Stimulated activated naive CD8-positive, alpha-beta T cell treated with anti-CD3 and anti-CD28 coated beads, Interleukin-15, amount 100 ng/mL, for 72 hours (primary cell): ENCODE measurements at regions not wholly inside any gene's neighbourhood (a gene's known extent, or its start where the extent isn't known, plus 50 kb on each side); places are given as distances from the start of the nearest gene placed in this dataset.

Experiments used
- ATAC-seq: fragments of 150-1000 bp; cut with Tn5 transposase; 2 replicates; pipeline ENCODE4 v1.10.0; 2021; ENCODE audit warnings: mild to moderate bottlenecking, moderate library complexity
- DNase-seq, 2 donors: peaks; one replicate each; pipeline ENCODE4 v3.0.0; 2021 to 2022
- H3K27ac Mint-ChIP-seq, 2 donors: one replicate each; pipeline ENCODE4 v1.8.0; 2022; ENCODE audit warnings: mild to moderate bottlenecking in 2 of 2, mixed read lengths in 2 of 2, moderate library complexity in 2 of 2
- H3K27me3 Mint-ChIP-seq: one replicate; pipeline ENCODE4 v1.8.0; 2022; ENCODE audit warnings: mixed read lengths
- H3K4me1 Mint-ChIP-seq: one replicate; pipeline ENCODE4 v1.8.0; 2022; ENCODE audit warnings: mild to moderate bottlenecking, mixed read lengths
- H3K4me3 Mint-ChIP-seq, 2 donors: one replicate each; pipeline ENCODE4 v1.8.0; 2022; ENCODE audit warnings: mild to moderate bottlenecking in 2 of 2, mixed read lengths in 2 of 2, moderate library complexity in 1 of 2
- H3K9me3 Mint-ChIP-seq, 2 donors: one replicate each; pipeline ENCODE4 v1.8.0; 2022; ENCODE audit warnings: mixed read lengths in 2 of 2

DNA sequence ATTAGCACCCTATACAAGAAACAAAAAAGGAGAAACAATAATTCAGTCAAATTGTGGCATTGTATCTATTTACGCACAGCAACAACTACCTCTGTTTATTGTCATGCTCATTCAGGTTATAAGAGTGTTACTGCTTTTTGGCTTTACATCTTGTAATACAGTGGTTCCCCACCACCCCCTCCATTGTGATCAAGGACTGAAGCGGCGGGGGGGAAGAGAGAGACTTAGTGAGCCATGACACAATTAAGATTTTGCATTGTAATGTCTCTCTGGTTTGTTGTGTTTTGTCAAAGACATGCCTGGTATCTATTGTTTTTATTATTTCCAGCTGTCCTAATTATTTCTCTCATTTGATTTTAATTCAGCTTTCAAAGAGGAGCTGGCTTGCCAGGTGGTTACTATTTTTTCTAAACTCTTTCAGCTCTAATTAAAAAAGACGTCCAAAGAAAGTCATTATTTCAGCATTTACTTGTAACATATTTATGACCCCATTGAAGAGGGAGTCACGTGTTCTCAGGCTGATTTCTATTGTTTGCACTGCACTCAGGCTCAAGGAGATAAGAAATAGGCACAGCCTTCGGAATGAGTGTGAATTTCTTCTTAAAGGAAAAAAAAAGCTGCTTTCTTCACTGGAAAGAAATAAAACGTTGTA is 234.4 kb upstream of the TBL1XR1 start:
- Mint-ChIP-seq H3K27me3 (no peaks in the 10 kb centered on the region), H3K4me1 (peaks cover 17% of the 10 kb centered on the region), H3K4me3 (no peak overlapping the region), H3K27ac (no peak overlapping the region), H3K9me3 (no peaks in the 10 kb centered on the region)
- no peak for ATAC-seq
- no peak for DNase-seq

- ATAC-seq: no peak
Observed at GRCh38 chr3:177435301-177435700, 238.0 kb upstream of the TBL1XR1 start.

DNA sequence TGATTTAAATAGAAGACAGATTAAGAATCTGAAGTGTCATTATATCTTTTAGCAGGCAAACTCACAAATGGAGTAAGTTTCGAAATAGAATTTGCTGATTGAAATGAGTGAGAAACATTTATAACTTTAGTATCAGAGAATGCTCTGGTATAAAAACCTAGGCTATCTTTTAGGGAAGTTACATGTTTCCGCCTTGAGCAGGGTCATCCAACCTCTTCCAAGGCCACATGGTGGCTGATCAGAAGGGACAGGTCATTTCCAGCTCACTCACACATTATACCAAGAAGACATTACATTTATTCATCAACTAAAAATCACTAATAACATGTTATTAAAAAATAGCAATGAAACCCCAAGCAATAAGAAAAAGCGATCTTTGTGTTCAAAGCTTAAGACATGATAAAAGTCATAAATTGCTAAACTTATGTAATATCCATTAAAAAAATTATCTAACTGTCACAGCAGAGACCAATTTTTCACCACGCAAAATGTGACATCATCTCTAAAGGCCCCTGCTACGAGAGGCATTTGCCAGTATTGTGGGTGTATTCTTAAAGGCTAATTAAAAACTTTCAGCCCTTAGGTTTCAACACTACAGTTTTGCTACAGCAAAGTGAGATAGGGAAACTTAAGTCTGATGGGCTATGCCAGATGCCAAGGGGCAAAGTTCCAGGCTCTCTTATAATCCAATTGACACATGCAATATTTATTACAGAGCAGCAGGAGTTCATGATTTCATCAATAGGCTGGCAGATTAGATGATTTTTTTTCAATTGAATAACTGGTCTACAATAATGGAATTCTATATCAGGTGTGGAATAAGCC is 240.4 kb upstream of the TBL1XR1 start:
- H3K27me3 Mint-ChIP-seq: no peaks in the 10 kb centered on the region
- no peak overlapping the region for H3K4me3 Mint-ChIP-seq
- H3K9me3 Mint-ChIP-seq: no peaks in the 10 kb centered on the region
- H3K4me1 Mint-ChIP-seq: no peaks in the 10 kb centered on the region
- ATAC-seq (no peak), DNase-seq (no peak)
- H3K27ac Mint-ChIP-seq: no peak overlapping the region

More at GRCh38 chr3:177435301-177435700, 238.0 kb upstream of the TBL1XR1 start:
- Mint-ChIP-seq H3K27ac (no peak overlapping the region), H3K9me3 (no peaks in the 10 kb centered on the region), H3K27me3 (no peaks in the 10 kb centered on the region), H3K4me1 (no peaks in the 10 kb centered on the region), H3K4me3 (no peak overlapping the region)
- DNase-seq: no peak

- Mint-ChIP-seq H3K4me1 (no peaks in the 10 kb centered on the region), H3K4me3 (no peak overlapping the region), H3K9me3 (no peaks in the 10 kb centered on the region), H3K27ac (no peak overlapping the region), H3K27me3 (no peaks in the 10 kb centered on the region)
- DNase-seq (no peak), ATAC-seq (no peak)
Observed at GRCh38 chr3:177438596-177439220, 241.4 kb upstream of the TBL1XR1 start.

DNA sequence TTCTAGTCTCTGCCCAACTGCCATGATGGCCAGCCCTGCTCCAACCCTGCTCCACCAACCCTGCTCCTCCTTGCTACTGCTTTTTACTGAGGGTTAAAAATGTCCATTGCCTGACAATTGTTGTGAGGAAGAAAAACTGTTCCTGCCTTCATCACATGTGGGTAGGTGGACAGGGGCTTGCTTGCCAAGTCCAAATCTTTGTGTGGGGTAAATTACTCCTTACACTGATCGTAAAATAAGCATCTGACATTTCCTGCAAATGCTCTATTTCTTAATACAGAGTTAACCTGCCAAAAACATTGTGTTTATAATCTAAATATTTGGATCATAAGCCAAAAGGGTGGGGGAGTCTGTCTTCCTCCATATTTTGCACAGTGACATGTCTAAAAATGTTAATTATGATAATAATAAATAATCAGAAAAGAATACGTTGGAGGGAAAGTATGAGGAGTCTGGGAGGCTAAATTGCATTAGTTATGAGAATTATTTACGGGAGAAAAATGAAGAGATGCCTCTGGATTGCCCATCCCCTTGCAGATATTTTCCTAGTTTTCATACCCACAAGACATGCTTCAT is 242.5 kb upstream of the TBL1XR1 start:
- ATAC-seq: no peak
- Mint-ChIP-seq H3K27me3 (no peaks in the 10 kb centered on the region), H3K4me1 (no peaks in the 10 kb centered on the region), H3K27ac (no peak overlapping the region), H3K4me3 (no peak overlapping the region), H3K9me3 (no peaks in the 10 kb centered on the region)
- no peak for DNase-seq

DNA sequence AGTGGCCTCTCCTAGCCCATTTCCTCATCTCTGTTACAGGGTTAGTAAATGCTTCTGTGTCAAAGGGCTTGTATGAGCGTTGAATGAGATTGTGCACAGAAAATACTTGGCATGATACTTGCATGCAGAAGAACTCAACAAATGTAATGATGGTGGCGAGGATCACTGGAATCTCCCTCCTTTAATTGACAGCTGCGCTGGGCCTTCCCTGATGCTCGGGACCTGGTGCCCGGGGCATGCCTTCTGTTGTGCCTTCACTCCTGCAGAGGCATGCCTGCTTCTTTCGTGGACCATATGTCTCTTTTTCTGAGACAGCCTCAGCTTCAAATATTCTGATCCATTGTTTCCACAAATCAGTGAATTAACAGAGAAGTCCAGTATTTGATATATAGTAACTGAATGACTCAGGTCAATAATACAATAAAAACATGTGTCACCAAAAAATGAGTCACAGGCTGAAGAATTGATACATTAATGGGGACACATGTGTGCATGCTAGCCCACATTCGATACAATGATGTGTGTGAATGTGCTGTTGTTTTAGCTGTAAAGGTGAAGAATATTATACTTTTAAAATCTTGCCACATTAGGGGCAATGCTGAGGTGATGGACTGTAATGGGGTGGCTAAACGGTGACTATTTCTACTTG is 243.3 kb upstream of the TBL1XR1 start:
- DNase-seq: no peak
- no peak overlapping the region for H3K4me3 Mint-ChIP-seq
- H3K27me3 Mint-ChIP-seq: no peaks in the 10 kb centered on the region
- H3K4me1 Mint-ChIP-seq: no peaks in the 10 kb centered on the region
- H3K9me3 Mint-ChIP-seq: no peaks in the 10 kb centered on the region
- ATAC-seq: no peak
- H3K27ac Mint-ChIP-seq: no peak overlapping the region

GRCh38 chr3:177441276-177441812 is 244.1 kb upstream of the TBL1XR1 start:
- H3K4me1 Mint-ChIP-seq: no peaks in the 10 kb centered on the region
- no peak for DNase-seq
- no peaks in the 10 kb centered on the region for H3K9me3 Mint-ChIP-seq
- H3K27me3 Mint-ChIP-seq: no peaks in the 10 kb centered on the region
- H3K27ac Mint-ChIP-seq: no peak overlapping the region
- H3K4me3 Mint-ChIP-seq: no peak overlapping the region
- no peak for ATAC-seq

- no peaks in the 10 kb centered on the region for H3K9me3 Mint-ChIP-seq
- H3K4me1 Mint-ChIP-seq: no peaks in the 10 kb centered on the region
- ATAC-seq: no peak
- H3K27me3 Mint-ChIP-seq: no peaks in the 10 kb centered on the region
- no peak overlapping the region for H3K4me3 Mint-ChIP-seq
- no peak for DNase-seq
- peak overlapping the region in 1 of 2 donors; percentile 53 for H3K27ac Mint-ChIP-seq
Observed at GRCh38 chr3:177441813-177442646, 244.7 kb upstream of the TBL1XR1 start.

GRCh38 chr3:177443469-177443868 is 246.2 kb upstream of the TBL1XR1 start:
- ATAC-seq (no peak), DNase-seq (no peak)
- Mint-ChIP-seq H3K4me3 (no peak overlapping the region), H3K4me1 (peaks cover 8% of the 10 kb centered on the region), H3K27me3 (no peaks in the 10 kb centered on the region), H3K9me3 (no peaks in the 10 kb centered on the region), H3K27ac (no peak overlapping the region)

DNA sequence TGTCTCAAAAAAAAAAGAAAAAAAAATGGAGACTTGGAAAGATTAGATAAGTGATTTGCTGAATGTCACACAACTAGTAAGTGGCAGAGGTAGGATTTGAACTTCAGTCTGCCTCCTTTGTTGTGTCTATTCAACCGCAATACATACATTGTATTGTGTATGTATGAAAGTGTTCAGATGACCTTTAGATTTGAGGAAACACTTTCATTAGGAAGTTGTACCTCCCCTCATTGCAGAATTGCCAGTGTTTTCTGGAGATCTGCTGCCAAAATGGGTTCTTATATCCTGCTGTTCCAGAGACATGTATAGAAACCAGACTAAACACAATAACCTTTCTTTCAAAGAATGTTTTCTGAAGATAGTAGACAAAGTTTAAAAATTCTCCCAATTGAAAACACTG is 247.4 kb upstream of the TBL1XR1 start:
- Mint-ChIP-seq H3K4me3 (no peak overlapping the region), H3K4me1 (peaks cover 18% of the 10 kb centered on the region), H3K9me3 (no peaks in the 10 kb centered on the region), H3K27ac (peak overlapping the region in 1 of 2 donors; percentile 37), H3K27me3 (no peaks in the 10 kb centered on the region)
- DNase-seq (no peak), ATAC-seq (no peak)

DNA sequence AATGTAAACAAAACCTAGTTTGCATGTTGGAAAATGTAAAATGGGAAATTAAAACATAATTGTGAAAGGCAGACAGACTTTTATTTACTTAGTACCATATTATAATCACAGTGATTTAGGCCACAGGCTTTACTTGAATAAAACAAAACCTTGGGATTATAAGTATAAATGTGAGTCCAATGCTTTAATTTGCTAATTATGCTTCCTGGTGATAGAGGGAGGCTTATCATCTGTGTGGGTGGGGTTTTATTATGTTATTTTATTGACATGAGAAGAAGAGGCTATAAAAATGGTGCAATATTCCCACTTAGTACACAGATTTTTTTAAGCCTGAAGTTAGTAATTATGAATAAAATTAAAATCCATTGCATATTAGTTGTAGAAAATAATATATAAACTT is 248.3 kb upstream of the TBL1XR1 start:
- H3K4me1 Mint-ChIP-seq: peaks cover 20% of the 10 kb centered on the region
- H3K4me3 Mint-ChIP-seq: no peak overlapping the region
- H3K9me3 Mint-ChIP-seq: no peaks in the 10 kb centered on the region
- no peak for ATAC-seq
- no peak overlapping the region for H3K27ac Mint-ChIP-seq
- no peak for DNase-seq
- no peaks in the 10 kb centered on the region for H3K27me3 Mint-ChIP-seq

DNA sequence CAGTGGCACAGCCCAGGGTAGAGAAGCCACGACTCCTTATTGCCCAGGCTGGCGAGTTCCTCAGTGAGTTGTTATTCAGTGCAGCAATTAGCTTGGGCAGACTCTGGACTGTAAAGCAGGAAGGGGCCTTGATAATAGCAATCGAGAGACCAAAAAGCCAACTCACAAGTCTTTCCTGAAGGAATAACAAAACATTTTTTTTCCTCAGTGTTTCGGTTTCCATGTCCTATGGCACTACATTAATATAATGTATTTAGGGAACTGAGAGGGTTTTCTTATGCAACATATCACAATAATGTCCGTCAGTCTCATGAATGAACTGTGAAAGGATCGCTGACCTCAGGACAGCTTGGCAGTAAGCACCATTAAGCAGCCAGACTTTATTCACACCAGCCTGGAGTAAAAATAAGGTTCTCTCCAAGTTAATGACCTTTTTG is 248.9 kb upstream of the TBL1XR1 start:
- DNase-seq (no peak), ATAC-seq (no peak)

GRCh38 chr3:177447938-177448337 is 250.7 kb upstream of the TBL1XR1 start:
- no peak for ATAC-seq
- Mint-ChIP-seq H3K4me1 (peaks cover 20% of the 10 kb centered on the region), H3K4me3 (no peak overlapping the region), H3K27ac (no peak overlapping the region), H3K9me3 (no peaks in the 10 kb centered on the region), H3K27me3 (no peaks in the 10 kb centered on the region)
- no peak for DNase-seq

More for the DNA sequence above, 248.9 kb upstream of the TBL1XR1 start:
- H3K9me3 Mint-ChIP-seq: no peaks in the 10 kb centered on the region
- no peak overlapping the region for H3K27ac Mint-ChIP-seq
- H3K27me3 Mint-ChIP-seq: no peaks in the 10 kb centered on the region
- H3K4me3 Mint-ChIP-seq: no peak overlapping the region
- peaks cover 20% of the 10 kb centered on the region for H3K4me1 Mint-ChIP-seq

GRCh38 chr3:177448987-177449359 is 251.7 kb upstream of the TBL1XR1 start:
- peaks cover 20% of the 10 kb centered on the region for H3K4me1 Mint-ChIP-seq
- H3K27ac Mint-ChIP-seq: peak overlapping the region; percentile 42 to 94
- no peaks in the 10 kb centered on the region for H3K9me3 Mint-ChIP-seq
- no peaks in the 10 kb centered on the region for H3K27me3 Mint-ChIP-seq
- DNase-seq (no peak), ATAC-seq (peak; percentile 53)
- H3K4me3 Mint-ChIP-seq: peak overlapping the region; percentile 29 to 71
